ENCODE measurements at regions not wholly inside any gene's neighbourhood (a gene's known extent, or its start where the extent isn't known, plus 50 kb on each side); places are given as distances from the start of the nearest gene placed in this dataset.

DNA sequence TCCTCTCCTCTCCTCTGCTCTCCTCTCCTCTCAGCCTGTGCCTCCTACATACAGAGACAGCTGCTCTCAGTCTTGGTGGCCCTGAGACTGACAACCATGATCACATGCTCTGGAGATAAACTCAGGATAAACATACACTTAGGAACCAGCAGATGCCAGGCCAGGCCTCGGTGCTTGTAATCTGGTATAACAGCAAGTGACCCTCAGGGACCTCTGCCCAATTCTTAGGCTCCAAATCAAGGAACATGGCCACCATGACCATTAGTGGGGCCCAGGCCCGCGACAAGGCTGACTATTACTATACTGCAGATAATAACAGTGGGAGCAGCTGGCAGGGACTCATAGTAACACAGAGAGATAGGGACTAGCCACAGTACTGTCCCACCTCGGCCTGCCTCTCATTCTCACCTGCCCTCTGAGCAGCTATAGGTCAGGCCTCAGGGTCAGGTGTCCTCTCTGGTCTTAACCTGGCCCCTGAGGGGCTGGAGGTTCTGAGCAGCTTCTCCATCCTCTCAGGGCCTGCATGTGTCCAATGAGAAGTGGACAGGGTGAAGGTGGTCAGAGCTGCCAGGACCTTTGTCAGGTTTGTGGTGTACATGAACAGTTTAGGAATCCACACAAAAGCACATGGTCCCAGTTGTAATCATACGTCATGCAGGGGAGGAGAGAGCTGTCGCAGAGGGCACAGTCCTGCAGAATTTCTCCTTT lies 106.1 kb downstream of the GGTLC2 start:
- no peak for DNase-seq
- Histone ChIP-seq H4K20me1 (ENCODE audit: insufficient read depth, low read depth, low read length) (no peaks in the 10 kb centered on the region; the same call in 1 of the 2 replicates), H3K9me2 (replicated peaks; ENCODE audit: insufficient read depth, low read length) (no peaks in the 10 kb centered on the region), H3K9ac (ENCODE audit: low read length) (no peak overlapping the region), H3K36me3 (ENCODE audit: insufficient read depth, low read length) (no peaks in the 10 kb centered on the region), H3K4me1 (ENCODE audit: low read length) (peaks cover 32% of the 10 kb centered on the region), H2AFZ (ENCODE audit: low read length) (no peak overlapping the region), H3K27me3 (ENCODE audit: low read length) (no peaks in the 10 kb centered on the region), H3K79me2 (ENCODE audit: low read length) (no peaks in the 10 kb centered on the region), H3K27ac (ENCODE audit: low read length) (no peak overlapping the region), H3K4me3 (ENCODE audit: low read length) (no peak overlapping the region), H3K4me2 (ENCODE audit: low read depth, low read length, poor library complexity, severe bottlenecking) (no peak overlapping the region), H3K9me3 (ENCODE audit: low read length) (no peaks in the 10 kb centered on the region)

DNA sequence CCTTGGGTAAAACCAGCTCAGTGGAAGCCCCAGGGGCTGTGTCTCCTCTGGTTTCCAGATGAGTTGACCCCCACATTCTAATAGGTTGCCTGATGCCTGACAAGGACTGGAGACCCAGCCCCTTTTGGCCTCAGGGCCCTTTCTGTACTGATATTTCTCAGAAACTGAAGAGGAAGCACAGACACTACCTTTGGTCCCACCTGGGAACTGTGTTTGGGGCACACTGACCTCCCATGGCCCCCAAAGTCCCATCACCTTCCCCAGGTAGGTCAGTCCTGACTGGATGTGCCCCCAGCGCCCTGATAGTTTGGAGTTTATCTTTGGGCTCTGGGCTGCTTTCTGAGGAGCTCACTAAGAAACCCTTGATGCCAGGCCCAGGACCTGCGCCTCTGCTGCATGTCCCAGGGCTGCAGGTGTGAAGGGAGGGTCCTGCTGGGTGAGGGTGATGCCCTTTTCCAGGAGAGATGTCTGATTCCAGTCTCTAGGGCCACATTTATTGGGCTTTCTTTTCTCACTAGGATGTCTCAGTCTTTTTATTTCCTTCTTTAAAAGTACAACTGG lies 106.7 kb downstream of the GGTLC2 start:
- no peak for DNase-seq
- peaks cover 26% of the 10 kb centered on the region for H3K4me1 ChIP-seq (ENCODE audit: low read length)
- no peak overlapping the region for H2AFZ ChIP-seq (ENCODE audit: low read length)
- no peak overlapping the region for H3K9ac ChIP-seq (ENCODE audit: low read length)
- H3K36me3 ChIP-seq (ENCODE audit: insufficient read depth, low read length) = no peaks in the 10 kb centered on the region
- H4K20me1 ChIP-seq (ENCODE audit: insufficient read depth, low read depth, low read length) = no peaks in the 10 kb centered on the region; the same call in 1 of the 2 replicates
- no peak overlapping the region for H3K4me2 ChIP-seq (ENCODE audit: low read depth, low read length, poor library complexity, severe bottlenecking)
- no peaks in the 10 kb centered on the region for H3K27me3 ChIP-seq (ENCODE audit: low read length)
- H3K9me3 ChIP-seq (ENCODE audit: low read length) = no peaks in the 10 kb centered on the region
- no peak overlapping the region for H3K4me3 ChIP-seq (ENCODE audit: low read length)
- no peaks in the 10 kb centered on the region for H3K9me2 ChIP-seq (replicated peaks; ENCODE audit: insufficient read depth, low read length)
- no peaks in the 10 kb centered on the region for H3K79me2 ChIP-seq (ENCODE audit: low read length)
- no peak overlapping the region for H3K27ac ChIP-seq (ENCODE audit: low read length)

- H3K4me3 ChIP-seq (ENCODE audit: low read length) = no peak overlapping the region
- no peak for DNase-seq
- H2AFZ ChIP-seq (ENCODE audit: low read length) = no peak overlapping the region
- no peak overlapping the region for H3K27ac ChIP-seq (ENCODE audit: low read length)
- no peak overlapping the region for H3K9ac ChIP-seq (ENCODE audit: low read length)
- H3K9me3 ChIP-seq (ENCODE audit: low read length) = no peaks in the 10 kb centered on the region
- no peaks in the 10 kb centered on the region for H3K36me3 ChIP-seq (ENCODE audit: insufficient read depth, low read length)
- H4K20me1 ChIP-seq (ENCODE audit: insufficient read depth, low read depth, low read length) = no peaks in the 10 kb centered on the region; the same call in 1 of the 2 replicates
- no peak overlapping the region for H3K4me2 ChIP-seq (ENCODE audit: low read depth, low read length, poor library complexity, severe bottlenecking)
- H3K9me2 ChIP-seq (replicated peaks; ENCODE audit: insufficient read depth, low read length) = no peaks in the 10 kb centered on the region
- H3K4me1 ChIP-seq (ENCODE audit: low read length) = peaks cover 16% of the 10 kb centered on the region
- no peaks in the 10 kb centered on the region for H3K27me3 ChIP-seq (ENCODE audit: low read length)
- no peaks in the 10 kb centered on the region for H3K79me2 ChIP-seq (ENCODE audit: low read length)
These were observed 107.8 kb downstream of the GGTLC2 start for GRCh38 chr22:22752199-22752555.

DNA sequence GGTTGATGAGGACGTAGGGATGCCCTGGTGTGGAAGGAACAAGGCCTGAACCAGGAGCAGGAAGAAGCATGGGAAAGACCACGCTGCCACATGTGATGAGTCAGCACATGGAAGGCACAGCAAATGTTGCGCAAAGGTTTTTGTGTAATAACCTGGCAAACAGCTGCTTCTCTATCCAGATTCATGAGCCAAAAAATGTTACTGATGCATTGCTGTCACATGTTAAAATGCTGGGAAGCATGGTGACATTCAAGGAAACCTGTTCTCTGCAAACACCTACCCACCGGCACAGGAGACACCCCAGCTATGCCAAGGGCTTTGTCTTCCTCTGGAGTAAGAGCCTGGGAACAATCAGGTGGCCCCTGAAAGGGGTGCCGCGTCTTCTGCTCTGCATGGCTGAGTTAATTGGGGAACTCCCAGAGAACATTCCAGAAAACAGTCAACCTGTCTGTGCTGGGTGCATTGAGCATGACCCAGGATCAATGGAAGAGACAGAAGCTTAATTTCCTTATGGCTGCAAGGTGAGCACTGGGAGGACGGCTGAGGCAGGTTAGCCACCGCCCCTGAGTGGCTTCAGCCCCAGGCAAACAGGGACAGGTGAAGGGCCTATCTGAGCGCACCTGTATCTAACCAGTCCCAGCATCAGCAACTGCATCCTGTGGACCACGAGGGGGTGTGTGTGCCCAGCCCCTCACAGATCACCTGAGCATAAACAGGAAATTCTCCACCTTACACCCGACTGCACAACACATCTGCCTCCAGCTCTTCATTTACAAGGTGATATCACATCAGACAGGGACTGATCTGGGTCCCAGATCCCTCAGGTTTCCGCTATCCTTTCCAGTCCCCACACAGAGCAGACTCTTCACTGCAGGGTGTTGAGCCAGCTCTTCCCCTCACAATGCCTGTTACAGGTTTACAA lies 108.4 kb downstream of the GGTLC2 start:
- Histone ChIP-seq H3K4me2 (ENCODE audit: low read depth, low read length, poor library complexity, severe bottlenecking) (no peak overlapping the region), H3K27ac (ENCODE audit: low read length) (no peak overlapping the region), H3K36me3 (ENCODE audit: insufficient read depth, low read length) (no peaks in the 10 kb centered on the region), H2AFZ (ENCODE audit: low read length) (no peak overlapping the region), H3K4me3 (ENCODE audit: low read length) (no peak overlapping the region), H4K20me1 (ENCODE audit: insufficient read depth, low read depth, low read length) (no peaks in the 10 kb centered on the region), H3K9me2 (replicated peaks; ENCODE audit: insufficient read depth, low read length) (no peaks in the 10 kb centered on the region), H3K4me1 (ENCODE audit: low read length) (peaks cover 9% of the 10 kb centered on the region), H3K27me3 (ENCODE audit: low read length) (no peaks in the 10 kb centered on the region), H3K9me3 (ENCODE audit: low read length) (no peaks in the 10 kb centered on the region), H3K79me2 (ENCODE audit: low read length) (no peaks in the 10 kb centered on the region), H3K9ac (ENCODE audit: low read length) (no peak overlapping the region)
- no peak for DNase-seq

GRCh38 chr22:22753526-22754267 lies 109.3 kb downstream of the GGTLC2 start:
- no peaks in the 10 kb centered on the region for H3K9me2 ChIP-seq (replicated peaks; ENCODE audit: insufficient read depth, low read length)
- H3K4me3 ChIP-seq (ENCODE audit: low read length) = no peak overlapping the region
- H3K79me2 ChIP-seq (ENCODE audit: low read length) = no peaks in the 10 kb centered on the region
- H3K4me1 ChIP-seq (ENCODE audit: low read length) = peaks cover 5% of the 10 kb centered on the region
- H4K20me1 ChIP-seq (ENCODE audit: insufficient read depth, low read depth, low read length) = no peaks in the 10 kb centered on the region
- H3K27ac ChIP-seq (ENCODE audit: low read length) = no peak overlapping the region
- H3K4me2 ChIP-seq (ENCODE audit: low read depth, low read length, poor library complexity, severe bottlenecking) = no peak overlapping the region
- DNase-seq = peak; percentile 92
- H3K27me3 ChIP-seq (ENCODE audit: low read length) = no peaks in the 10 kb centered on the region
- no peaks in the 10 kb centered on the region for H3K9me3 ChIP-seq (ENCODE audit: low read length)
- H3K36me3 ChIP-seq (ENCODE audit: insufficient read depth, low read length) = no peaks in the 10 kb centered on the region
- H3K9ac ChIP-seq (ENCODE audit: low read length) = no peak overlapping the region
- H2AFZ ChIP-seq (ENCODE audit: low read length) = no peak overlapping the region

DNA sequence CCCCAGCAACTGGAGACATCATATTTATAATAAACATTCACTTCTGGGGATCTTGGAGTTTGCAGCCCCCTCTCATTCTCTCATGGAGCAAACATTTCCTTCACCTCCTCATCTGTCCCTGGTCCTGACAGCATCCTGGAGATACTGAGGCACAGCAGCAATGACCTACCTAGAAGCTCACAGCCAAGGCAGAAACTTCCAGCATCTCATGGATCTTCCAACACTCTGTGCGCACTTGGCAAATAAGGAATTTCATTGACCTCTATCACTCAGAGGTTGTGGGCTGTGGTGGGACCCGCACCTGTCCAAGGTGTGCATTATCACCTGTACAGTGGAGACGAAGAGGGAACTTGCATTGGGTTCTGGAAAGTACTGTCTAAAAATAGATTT lies 109.8 kb downstream of the GGTLC2 start:
- no peak for DNase-seq

GRCh38 chr22:22754961-22755777 lies 110.8 kb downstream of the GGTLC2 start:
- Histone ChIP-seq H3K9me3 (ENCODE audit: low read length) (no peaks in the 10 kb centered on the region), H3K36me3 (ENCODE audit: insufficient read depth, low read length) (no peaks in the 10 kb centered on the region), H3K9me2 (replicated peaks; ENCODE audit: insufficient read depth, low read length) (no peaks in the 10 kb centered on the region), H3K4me1 (ENCODE audit: low read length) (peaks cover 5% of the 10 kb centered on the region), H3K79me2 (ENCODE audit: low read length) (no peaks in the 10 kb centered on the region), H3K27ac (ENCODE audit: low read length) (no peak overlapping the region), H3K4me3 (ENCODE audit: low read length) (no peak overlapping the region), H2AFZ (ENCODE audit: low read length) (no peak overlapping the region), H4K20me1 (ENCODE audit: insufficient read depth, low read depth, low read length) (no peaks in the 10 kb centered on the region), H3K4me2 (ENCODE audit: low read depth, low read length, poor library complexity, severe bottlenecking) (no peak overlapping the region), H3K27me3 (ENCODE audit: low read length) (no peaks in the 10 kb centered on the region), H3K9ac (ENCODE audit: low read length) (no peak overlapping the region)
- no peak for DNase-seq

More for the DNA sequence above, 109.8 kb downstream of the GGTLC2 start:
- H3K36me3 ChIP-seq (ENCODE audit: insufficient read depth, low read length) = no peaks in the 10 kb centered on the region
- no peaks in the 10 kb centered on the region for H4K20me1 ChIP-seq (ENCODE audit: insufficient read depth, low read depth, low read length)
- H3K79me2 ChIP-seq (ENCODE audit: low read length) = no peaks in the 10 kb centered on the region
- no peak overlapping the region for H3K4me2 ChIP-seq (ENCODE audit: low read depth, low read length, poor library complexity, severe bottlenecking)
- H3K9me3 ChIP-seq (ENCODE audit: low read length) = no peaks in the 10 kb centered on the region
- H3K4me1 ChIP-seq (ENCODE audit: low read length) = peaks cover 5% of the 10 kb centered on the region
- H3K9me2 ChIP-seq (replicated peaks; ENCODE audit: insufficient read depth, low read length) = no peaks in the 10 kb centered on the region
- no peak overlapping the region for H2AFZ ChIP-seq (ENCODE audit: low read length)
- H3K27ac ChIP-seq (ENCODE audit: low read length) = no peak overlapping the region
- H3K27me3 ChIP-seq (ENCODE audit: low read length) = no peaks in the 10 kb centered on the region
- H3K4me3 ChIP-seq (ENCODE audit: low read length) = no peak overlapping the region
- no peak overlapping the region for H3K9ac ChIP-seq (ENCODE audit: low read length)
